Suprapubic skin (tissue), 4 donors: ENCODE measurements at regions not wholly inside any gene's neighbourhood (a gene's known extent, or its start where the extent isn't known, plus 50 kb on each side); places are given as distances from the start of the nearest gene placed in this dataset.

ENCODE experiments used
- POLR2A ChIP-seq, 2 donors: fragments of 450-650 bp; IDR thresholded peaks; one replicate each; pipeline ENCODE4 v1.6.1; 2017; ENCODE audit warnings: antibody characterized with exemption in 2 of 2, mild to moderate bottlenecking in 2 of 2, moderate library complexity in 2 of 2
- POLR2AphosphoS5 ChIP-seq, 3 donors: sonication (generic); formaldehyde crosslinking; IDR thresholded peaks; one replicate each; pipeline ENCODE4 v1.6.1; 2017; ENCODE audit warnings: antibody characterized with exemption in 3 of 3
- TF ChIP-seq, protein P1 (sequence below), 2 donors: fragments of 200-600 bp in 1 of 2; fragments of 450-650 bp in 1 of 2; sonication (generic) in 1 of 2; IDR thresholded peaks; one replicate each; pipeline ENCODE4 v1.5.1; 2016 to 2019; ENCODE audit warnings: antibody characterized with exemption in 2 of 2, mild to moderate bottlenecking in 1 of 2, moderate library complexity in 1 of 2

DNA sequence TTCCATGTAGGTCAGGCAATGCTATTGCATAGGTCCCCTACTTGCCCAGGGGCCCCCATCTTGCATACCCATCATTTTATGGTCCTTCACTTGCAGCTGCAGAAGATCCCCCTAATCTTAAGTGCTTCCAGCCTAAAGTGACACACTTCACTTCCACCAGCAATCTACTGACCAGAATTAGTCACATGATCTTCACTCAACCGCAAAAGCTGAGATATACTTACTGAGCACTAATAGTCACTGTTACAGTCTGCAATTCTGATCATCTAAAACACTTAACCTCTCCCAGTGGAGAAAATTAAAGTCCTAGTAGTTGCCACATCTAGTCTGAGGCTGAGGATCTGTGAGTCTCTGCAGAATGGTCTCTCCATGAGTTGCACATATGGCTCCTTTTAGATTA is 82.1 kb downstream of the AREG start:
- TF ChIP-seq, protein P1, sequence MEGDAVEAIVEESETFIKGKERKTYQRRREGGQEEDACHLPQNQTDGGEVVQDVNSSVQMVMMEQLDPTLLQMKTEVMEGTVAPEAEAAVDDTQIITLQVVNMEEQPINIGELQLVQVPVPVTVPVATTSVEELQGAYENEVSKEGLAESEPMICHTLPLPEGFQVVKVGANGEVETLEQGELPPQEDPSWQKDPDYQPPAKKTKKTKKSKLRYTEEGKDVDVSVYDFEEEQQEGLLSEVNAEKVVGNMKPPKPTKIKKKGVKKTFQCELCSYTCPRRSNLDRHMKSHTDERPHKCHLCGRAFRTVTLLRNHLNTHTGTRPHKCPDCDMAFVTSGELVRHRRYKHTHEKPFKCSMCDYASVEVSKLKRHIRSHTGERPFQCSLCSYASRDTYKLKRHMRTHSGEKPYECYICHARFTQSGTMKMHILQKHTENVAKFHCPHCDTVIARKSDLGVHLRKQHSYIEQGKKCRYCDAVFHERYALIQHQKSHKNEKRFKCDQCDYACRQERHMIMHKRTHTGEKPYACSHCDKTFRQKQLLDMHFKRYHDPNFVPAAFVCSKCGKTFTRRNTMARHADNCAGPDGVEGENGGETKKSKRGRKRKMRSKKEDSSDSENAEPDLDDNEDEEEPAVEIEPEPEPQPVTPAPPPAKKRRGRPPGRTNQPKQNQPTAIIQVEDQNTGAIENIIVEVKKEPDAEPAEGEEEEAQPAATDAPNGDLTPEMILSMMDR (IDR thresholded peaks at IDR 0.05): no peak
- TF ChIP-seq POLR2A (IDR thresholded peaks at IDR 0.05): no peak
- no peak for TF ChIP-seq POLR2AphosphoS5 (IDR thresholded peaks at IDR 0.05)
